ENCODE measurements at regions not wholly inside any gene's neighbourhood (a gene's known extent, or its start where the extent isn't known, plus 50 kb on each side); places are given as distances from the start of the nearest gene placed in this dataset.

DNA sequence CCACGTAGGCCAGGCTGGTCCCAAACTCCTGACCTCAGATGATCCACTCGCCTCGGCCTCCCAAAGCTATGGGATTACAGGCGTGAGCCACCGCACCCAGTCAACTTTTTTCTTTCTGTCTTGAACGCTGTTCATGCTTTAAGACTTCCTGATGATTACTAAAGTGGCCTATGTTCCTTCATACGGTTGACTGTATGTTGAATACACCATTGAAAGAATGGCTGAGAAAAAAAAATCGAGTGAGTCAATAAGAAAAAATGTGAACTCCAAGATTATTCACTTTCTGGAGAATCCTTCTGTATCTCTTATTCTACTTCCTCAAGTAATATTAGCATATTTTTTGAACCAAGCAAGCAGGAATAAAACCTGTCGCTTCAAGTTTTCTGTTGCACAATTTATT lies 955.0 kb downstream of the GATA3 start:
- TF ChIP-seq EP300 (IDR thresholded peaks at IDR 0.05; ENCODE audit: borderline replicate concordance), result no peak
- TF ChIP-seq TEAD4 (IDR thresholded peaks at IDR 0.05), result no peak
- no peak for TF ChIP-seq NFIC (IDR thresholded peaks at IDR 0.05)
- TF ChIP-seq RAD21 (IDR thresholded peaks at IDR 0.05; ENCODE audit: low read depth), result no peak
- TF ChIP-seq FOXM1 (IDR thresholded peaks at IDR 0.05; ENCODE audit: borderline replicate concordance, low read depth), result no peak
- TF ChIP-seq YY1 (IDR thresholded peaks at IDR 0.05; ENCODE audit: low read depth), result no peak
- no peak for TF ChIP-seq TAF1 (IDR thresholded peaks at IDR 0.05; ENCODE audit: low read depth)
